GM21381 (cell line): ENCODE measurements at regions not wholly inside any gene's neighbourhood (a gene's known extent, or its start where the extent isn't known, plus 50 kb on each side); places are given as distances from the start of the nearest gene placed in this dataset.

ENCODE experiments used
- ATAC-seq: cut with Tn5 transposase; IDR thresholded peaks from one replicate; pipeline ENCODE4 v1.9.1; 2021; ENCODE audit warnings: mild to moderate bottlenecking, moderate library complexity; ENCODE audit not compliant: unreplicated experiment

DNA sequence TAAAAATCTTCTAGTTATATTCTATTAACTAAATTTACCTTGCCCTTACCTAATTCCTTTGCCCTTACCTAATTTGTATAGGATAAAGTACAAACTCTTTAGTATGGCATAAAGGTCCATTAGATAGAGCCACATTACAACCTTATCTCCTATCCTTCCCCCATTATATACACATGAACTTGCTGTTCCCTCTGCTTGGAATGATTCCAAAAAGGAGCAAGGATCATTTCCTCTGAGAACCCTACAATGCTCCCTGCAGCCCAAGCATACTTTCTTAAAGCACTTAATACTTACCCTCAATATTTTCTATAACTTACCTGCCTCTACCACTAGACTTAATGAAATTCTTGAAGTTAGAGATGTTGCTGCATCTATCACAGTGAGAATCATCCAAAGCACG is 118.9 kb upstream of the CCDC54 start:
- no peak for ATAC-seq

- no peak for ATAC-seq
These were observed 117.0 kb upstream of the CCDC54 start for GRCh38 chr3:107260207-107260606.

GRCh38 chr3:107263269-107264021 is 113.8 kb upstream of the CCDC54 start:
- no peak for ATAC-seq

DNA sequence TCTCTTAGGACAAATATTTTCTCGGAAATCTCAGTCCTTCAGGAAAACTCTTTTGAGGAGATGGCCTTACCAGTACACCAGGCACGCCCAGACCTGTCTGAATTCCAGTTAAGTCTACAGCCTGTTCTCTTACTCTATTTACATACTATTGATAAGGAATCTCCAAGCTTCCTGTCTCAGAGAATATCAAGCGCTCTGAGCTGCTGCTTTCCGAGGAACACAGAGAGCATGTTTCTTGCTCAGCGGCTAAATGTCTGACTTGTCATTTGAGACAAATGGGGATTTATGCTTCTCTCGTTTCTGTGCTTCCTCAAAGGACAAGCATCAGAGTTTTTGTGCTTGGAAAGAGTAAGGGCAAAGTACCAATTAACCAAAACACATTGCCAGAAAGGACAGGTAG is 112.4 kb upstream of the CCDC54 start:
- no peak for ATAC-seq

- no peak for ATAC-seq
These were observed 111.7 kb upstream of the CCDC54 start for GRCh38 chr3:107265526-107265925.

DNA sequence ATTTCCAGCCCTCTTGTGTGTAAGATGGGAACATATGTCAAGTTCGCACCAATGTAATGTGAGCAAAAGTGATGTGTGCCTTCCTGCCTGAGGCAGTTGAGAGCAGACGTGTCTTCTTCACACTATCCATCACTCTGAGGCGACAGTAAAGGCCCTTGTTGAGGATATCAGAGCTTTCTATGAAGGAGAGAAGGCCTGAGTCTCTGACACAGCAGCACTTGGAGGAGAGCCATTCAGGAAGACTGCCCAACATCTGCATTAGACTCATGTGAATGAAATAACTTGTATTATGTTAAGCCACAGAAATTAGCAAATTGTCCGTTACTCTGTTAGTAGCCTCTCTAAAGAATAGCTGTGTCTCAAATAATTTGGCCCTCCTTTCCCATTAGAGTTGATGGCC is 108.8 kb upstream of the CCDC54 start:
- no peak for ATAC-seq

DNA sequence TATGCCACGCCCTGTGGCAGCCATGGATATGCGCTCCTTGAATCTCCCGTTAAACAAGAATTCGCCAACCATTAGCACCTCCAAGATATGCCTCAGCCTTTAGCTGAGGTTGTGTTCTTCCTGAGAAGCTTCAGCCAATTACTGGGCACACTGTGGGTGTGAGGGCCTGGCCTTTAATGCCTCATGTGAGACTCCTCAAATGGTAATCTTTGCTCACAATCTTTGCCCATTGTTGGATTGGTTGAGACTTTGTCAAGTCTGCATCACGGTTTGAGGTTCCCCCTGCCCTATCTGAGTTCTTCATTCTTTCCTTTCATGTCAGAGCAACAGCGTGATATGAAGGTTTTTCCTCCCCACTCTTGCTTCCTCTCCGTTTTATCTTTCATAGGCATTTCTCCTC is 108.1 kb upstream of the CCDC54 start:
- ATAC-seq = no peak

DNA sequence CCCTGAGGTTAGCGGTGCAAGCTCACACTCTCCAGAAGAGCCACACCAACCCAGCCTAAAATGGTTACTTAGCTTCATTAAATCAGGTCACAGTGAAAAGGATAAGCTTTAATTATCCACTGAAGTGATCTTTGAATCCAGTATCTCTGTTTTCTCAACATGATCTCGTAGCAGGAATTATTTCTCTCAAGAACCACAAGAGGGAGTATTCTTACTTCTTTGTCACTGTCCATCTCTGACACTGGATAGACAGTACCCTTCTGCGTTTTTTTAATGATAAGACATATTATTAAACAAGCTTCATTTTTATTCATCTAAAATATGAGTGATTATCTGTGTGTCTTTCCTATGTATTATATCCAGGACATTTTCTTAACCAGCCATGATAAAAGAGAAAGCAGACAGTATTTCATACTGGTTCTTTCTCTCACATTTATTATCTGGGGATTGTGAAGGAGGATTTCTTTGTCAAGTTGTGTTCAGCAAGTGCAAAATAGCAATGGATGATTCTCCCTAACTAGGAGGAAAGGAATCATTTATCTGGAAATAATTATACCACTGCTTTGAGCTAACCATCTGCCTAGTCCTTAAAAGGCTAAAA is 105.4 kb upstream of the CCDC54 start:
- no peak for ATAC-seq

DNA sequence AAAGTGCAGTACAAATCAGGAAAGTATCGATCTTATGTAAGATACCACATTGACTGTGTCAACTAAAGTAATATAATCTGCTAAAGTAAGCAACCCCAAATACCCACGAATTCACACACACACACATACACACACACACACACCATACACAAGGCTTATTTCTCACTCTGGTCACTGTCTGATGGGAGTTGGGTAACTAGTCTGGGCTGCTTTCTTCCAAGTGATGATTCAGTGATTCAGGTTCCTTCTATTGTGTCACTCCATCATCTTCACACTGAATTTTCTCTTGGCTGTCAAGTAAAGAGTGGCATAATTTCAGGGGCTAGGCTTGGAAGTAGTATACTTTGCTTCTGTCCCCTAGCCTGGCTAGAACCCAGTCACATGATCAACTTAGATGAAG is 104.8 kb upstream of the CCDC54 start:
- no peak for ATAC-seq

DNA sequence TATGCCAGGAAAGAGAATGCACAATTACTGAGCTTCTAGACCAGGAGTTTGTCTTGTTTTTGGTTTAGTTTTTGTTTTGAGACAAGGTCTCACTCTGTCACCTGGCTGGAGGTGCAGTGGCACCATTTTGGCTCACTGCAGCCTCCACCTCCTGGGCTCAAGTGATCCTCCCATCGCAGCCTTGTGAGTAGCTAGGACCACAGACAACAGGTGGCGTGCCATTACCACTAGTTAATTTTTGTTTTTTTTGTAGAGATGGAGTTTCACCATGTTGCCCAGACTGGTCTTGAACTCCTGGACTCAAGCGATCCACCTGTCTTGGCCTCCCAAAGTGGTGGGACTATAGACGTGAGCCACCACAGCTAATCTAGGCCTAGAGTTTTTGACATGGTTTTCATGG is 104.4 kb upstream of the CCDC54 start:
- ATAC-seq = no peak

- no peak for ATAC-seq
These were observed 103.5 kb upstream of the CCDC54 start for GRCh38 chr3:107273771-107274170.

DNA sequence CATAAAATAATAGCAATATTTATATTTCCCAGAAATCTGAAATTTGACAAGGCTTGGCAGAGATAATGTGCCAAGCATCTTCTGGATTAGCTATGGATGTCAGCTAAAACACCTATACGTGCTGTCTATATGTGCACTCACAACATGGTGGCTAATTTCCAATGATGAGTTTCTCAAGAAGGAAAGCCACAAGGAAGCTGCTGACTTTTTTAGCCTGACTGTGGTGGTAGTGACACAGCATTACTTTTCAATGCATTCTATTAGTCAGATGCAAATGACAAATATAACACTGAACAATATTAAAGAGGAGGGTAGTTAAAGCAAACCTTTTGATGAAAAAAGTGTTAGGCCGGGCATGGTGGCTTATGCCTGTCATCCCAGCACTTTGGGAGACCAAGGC is 101.7 kb upstream of the CCDC54 start:
- ATAC-seq = no peak

GRCh38 chr3:107283948-107284347 is 93.3 kb upstream of the CCDC54 start:
- no peak for ATAC-seq

DNA sequence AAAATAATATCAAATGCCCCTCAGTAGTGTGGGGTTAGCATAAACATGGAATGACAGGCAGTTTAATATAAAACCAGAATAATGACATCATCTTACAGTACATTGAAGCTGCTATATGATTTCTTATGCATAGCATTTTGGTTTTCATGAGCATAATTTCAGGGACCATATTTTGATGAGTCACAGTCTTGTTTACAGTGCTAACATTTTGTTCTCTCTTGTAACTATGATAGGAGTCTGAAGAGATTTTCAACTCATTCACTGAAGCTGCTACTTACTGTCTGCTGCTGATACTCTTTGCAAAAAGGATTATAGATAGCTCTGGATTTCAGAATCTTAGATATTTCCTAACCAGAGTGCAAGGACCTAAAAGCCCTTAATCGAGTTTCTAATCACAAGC is 92.6 kb upstream of the CCDC54 start:
- ATAC-seq = no peak

DNA sequence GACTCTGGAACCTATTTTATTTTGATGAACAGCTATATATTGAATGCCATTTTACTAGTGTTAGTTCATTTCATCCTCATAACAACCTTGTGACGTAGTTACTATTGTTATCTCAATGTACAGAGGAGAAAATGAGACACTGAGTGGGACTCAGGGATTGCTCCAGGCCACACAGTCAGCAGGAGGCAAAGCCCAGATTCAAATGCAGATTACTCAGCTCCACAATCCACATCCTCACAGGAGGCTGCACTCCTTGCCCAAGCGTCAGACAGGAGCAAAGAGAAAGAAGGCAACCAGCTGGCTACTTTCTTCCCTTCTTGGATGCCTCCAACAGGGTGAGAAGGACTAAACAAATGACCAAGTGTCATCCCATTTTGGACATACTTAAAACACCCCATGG is 92.0 kb upstream of the CCDC54 start:
- ATAC-seq = no peak

GRCh38 chr3:107289354-107289753 is 87.9 kb upstream of the CCDC54 start:
- ATAC-seq = no peak

DNA sequence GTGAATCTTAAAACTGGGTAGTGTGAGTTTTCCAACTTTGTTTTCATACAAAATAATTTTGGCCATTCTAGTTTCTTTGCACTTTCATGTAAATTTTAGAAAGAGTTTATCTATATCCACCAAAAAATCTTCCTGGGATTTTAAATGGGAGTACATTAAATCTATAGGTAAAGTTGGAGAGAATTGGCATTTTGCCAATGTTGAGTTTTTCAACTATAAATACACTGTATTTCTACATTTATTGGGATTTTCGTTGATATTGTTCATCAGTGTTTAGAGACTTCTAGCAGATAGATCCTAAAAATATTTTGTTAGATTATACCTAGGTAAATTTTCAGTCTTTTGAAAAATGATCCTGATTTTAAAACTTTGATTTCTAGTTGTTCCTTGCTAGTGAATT is 83.1 kb upstream of the CCDC54 start:
- ATAC-seq = no peak

DNA sequence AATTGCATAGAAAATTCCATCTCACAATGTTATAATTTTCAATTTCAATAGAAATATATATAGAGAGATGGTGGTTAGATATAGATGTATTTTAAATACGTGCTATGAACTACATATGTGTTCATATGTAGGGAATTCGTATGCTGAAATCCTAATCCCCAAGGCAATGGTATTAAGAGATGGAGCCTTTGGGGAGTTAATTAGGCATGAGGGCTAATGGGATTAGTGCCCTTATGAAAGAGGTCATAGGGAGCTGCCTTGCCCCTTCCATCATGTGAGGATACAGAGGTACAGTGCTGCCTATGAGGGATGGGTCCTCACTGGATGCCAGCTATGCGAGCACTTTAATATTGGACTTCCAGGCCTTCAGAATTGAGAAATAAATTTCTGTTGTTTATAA is 79.6 kb upstream of the CCDC54 start:
- ATAC-seq = no peak

DNA sequence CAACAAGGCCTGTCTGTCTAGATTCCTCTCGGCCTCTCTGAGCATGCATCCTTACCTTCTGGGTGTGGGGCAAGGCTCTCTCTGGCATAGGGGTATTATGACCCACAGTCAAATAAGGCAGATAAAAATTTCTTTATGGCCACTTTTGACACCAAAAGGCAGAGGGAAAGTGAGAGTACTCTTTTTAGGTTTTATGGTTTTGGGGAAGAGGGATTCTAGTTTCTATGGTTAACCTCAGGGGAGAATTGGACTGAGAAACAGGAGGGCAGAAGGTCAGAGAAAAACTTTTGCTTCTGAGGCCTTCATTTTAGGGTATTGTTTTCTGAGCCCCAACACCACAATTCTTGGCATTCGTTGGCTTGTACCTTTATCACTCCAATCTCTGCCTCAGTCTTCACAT is 70.0 kb upstream of the CCDC54 start:
- no peak for ATAC-seq

- no peak for ATAC-seq
These were observed 68.5 kb upstream of the CCDC54 start for GRCh38 chr3:107308716-107309115.

DNA sequence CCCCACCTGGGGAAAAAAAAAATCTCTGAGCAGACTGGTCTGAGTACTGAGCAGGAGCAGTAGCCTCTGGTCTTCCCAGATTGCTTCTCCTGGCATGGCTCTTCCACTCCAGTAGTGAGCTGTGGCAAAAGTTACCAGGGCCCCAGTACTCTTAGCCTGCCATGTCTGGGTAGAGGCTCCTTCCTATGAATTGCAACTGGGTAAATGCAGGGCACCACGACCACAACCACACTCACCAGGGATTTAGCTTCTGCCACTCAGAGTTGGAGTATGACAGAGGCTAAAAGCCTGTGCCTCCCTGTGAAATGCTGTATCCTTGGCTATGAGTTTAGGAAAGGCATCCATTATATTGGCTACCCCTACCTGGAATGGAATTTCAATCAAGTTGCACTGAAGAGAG is 67.9 kb upstream of the CCDC54 start:
- no peak for ATAC-seq

- ATAC-seq = no peak
These were observed 63.5 kb upstream of the CCDC54 start for GRCh38 chr3:107313711-107314110.

DNA sequence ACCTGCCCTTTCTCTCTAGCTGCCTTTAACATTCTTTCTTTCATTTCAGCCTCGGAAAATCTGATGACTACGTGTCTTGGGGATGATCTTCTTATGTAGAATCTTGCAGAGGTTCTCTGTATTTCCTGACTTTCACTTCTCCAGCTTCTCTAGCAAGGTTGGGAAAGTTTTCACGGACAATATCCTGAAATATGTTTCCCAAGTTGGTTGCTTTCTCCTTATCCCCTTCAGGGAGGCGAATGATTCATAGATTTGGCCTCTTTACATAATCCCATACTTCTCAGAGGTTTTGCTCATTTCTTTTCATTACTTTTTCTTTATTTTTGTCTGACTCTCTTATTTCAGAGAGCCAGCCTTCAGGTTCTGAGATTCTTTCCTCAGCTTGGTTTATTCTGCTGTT is 62.1 kb upstream of the CCDC54 start:
- no peak for ATAC-seq
